ENCODE measurements at regions not wholly inside any gene's neighbourhood (a gene's known extent, or its start where the extent isn't known, plus 50 kb on each side); places are given as distances from the start of the nearest gene placed in this dataset.

- H3K4me3 ChIP-seq (ENCODE audit: low read depth, low read length), result no peak overlapping the region
- TF ChIP-seq CTCF (IDR thresholded peaks at IDR 0.05; ENCODE audit: low read depth, low read length, missing control alignments), result no peak
- no peak for DNase-seq (ENCODE audit: low read depth)
Observed at GRCh38 chr10:4707221-4707620, 118.8 kb upstream of the AKR1E2 start.

- H3K4me3 ChIP-seq (ENCODE audit: low read depth, low read length), result no peak overlapping the region
- TF ChIP-seq CTCF (IDR thresholded peaks at IDR 0.05; ENCODE audit: low read depth, low read length, missing control alignments), result no peak
- DNase-seq (ENCODE audit: low read depth), result no peak
Observed at GRCh38 chr10:4704034-4704545, 121.9 kb upstream of the AKR1E2 start.

- TF ChIP-seq CTCF (IDR thresholded peaks at IDR 0.05; ENCODE audit: low read depth, low read length, missing control alignments), result no peak
- DNase-seq (ENCODE audit: low read depth), result no peak
- no peak overlapping the region for H3K4me3 ChIP-seq (ENCODE audit: low read depth, low read length)
Observed at GRCh38 chr10:4701016-4701415, 125.0 kb upstream of the AKR1E2 start.

GRCh38 chr10:4699950-4700730, 125.9 kb upstream of the AKR1E2 start:
- no peak overlapping the region for H3K4me3 ChIP-seq (ENCODE audit: low read depth, low read length)
- TF ChIP-seq CTCF (IDR thresholded peaks at IDR 0.05; ENCODE audit: low read depth, low read length, missing control alignments), result no peak

GRCh38 chr10:4698075-4698474, 127.9 kb upstream of the AKR1E2 start:
- no peak for TF ChIP-seq CTCF (IDR thresholded peaks at IDR 0.05; ENCODE audit: low read depth, low read length, missing control alignments)
- H3K4me3 ChIP-seq (ENCODE audit: low read depth, low read length), result no peak overlapping the region
- DNase-seq (ENCODE audit: low read depth), result no peak

More at GRCh38 chr10:4699950-4700730, 125.9 kb upstream of the AKR1E2 start:
- no peak for DNase-seq (ENCODE audit: low read depth)

GRCh38 chr10:4696186-4696585, 129.8 kb upstream of the AKR1E2 start:
- no peak for TF ChIP-seq CTCF (IDR thresholded peaks at IDR 0.05; ENCODE audit: low read depth, low read length, missing control alignments)
- DNase-seq (ENCODE audit: low read depth), result no peak
- H3K4me3 ChIP-seq (ENCODE audit: low read depth, low read length), result no peak overlapping the region

GRCh38 chr10:4693967-4694366, 132.0 kb upstream of the AKR1E2 start:
- H3K4me3 ChIP-seq (ENCODE audit: low read depth, low read length), result no peak overlapping the region
- DNase-seq (ENCODE audit: low read depth), result no peak
- TF ChIP-seq CTCF (IDR thresholded peaks at IDR 0.05; ENCODE audit: low read depth, low read length, missing control alignments), result no peak

Data from GM12864 (cell line).